ENCODE measurements at regions not wholly inside any gene's neighbourhood (a gene's known extent, or its start where the extent isn't known, plus 50 kb on each side); places are given as distances from the start of the nearest gene placed in this dataset.

- TF ChIP-seq CTCF (IDR thresholded peaks at IDR 0.05) = no peak
- no peak for TF ChIP-seq POLR2A (IDR thresholded peaks at IDR 0.05)
Observed at GRCh38 chr5:109989994-109990722, 300.4 kb downstream of the MAN2A1 start.

Data from uterus (tissue), 2 donors.